BE2C (cell line): ENCODE measurements at regions not wholly inside any gene's neighbourhood (a gene's known extent, or its start where the extent isn't known, plus 50 kb on each side); places are given as distances from the start of the nearest gene placed in this dataset.

ENCODE experiments used
- DNase-seq: peaks from one replicate; pipeline ENCODE4 v3.0.0-alpha.2; 2020
- H3K27me3 ChIP-seq: fragments of 250-450 bp; sonication (Bioruptor Pico); 2 replicates; pipeline ENCODE4 v1.5.1; 2020; ENCODE audit warnings: mild to moderate bottlenecking
- H3K36me3 ChIP-seq: fragments of 250-450 bp; sonication (Bioruptor Pico); 2 replicates; pipeline ENCODE4 v1.5.1; 2020; ENCODE audit warnings: mild to moderate bottlenecking
- H3K4me1 ChIP-seq: fragments of 250-450 bp; sonication (Bioruptor Pico); 2 replicates; pipeline ENCODE4 v1.5.1; 2020
- H3K4me3 ChIP-seq: 2 replicates; pipeline ENCODE4 v1.5.1; 2011; ENCODE audit warnings: low read depth, low read length
- H3K9me3 ChIP-seq: fragments of 250-450 bp; sonication (Bioruptor Pico); 2 replicates; pipeline ENCODE4 v1.5.1; 2020
- TF ChIP-seq, protein P1 (sequence below): IDR thresholded peaks from 2 replicates; pipeline ENCODE4 v1.5.1; 2012; ENCODE audit warnings: mild to moderate bottlenecking, low read depth, low read length

- Histone ChIP-seq H3K4me1 (no peaks in the 10 kb centered on the region), H3K4me3 (no peak overlapping the region), H3K36me3 (no peaks in the 10 kb centered on the region), H3K27me3 (no peaks in the 10 kb centered on the region), H3K9me3 (no peaks in the 10 kb centered on the region)
- no peak for DNase-seq
- TF ChIP-seq, protein P1, sequence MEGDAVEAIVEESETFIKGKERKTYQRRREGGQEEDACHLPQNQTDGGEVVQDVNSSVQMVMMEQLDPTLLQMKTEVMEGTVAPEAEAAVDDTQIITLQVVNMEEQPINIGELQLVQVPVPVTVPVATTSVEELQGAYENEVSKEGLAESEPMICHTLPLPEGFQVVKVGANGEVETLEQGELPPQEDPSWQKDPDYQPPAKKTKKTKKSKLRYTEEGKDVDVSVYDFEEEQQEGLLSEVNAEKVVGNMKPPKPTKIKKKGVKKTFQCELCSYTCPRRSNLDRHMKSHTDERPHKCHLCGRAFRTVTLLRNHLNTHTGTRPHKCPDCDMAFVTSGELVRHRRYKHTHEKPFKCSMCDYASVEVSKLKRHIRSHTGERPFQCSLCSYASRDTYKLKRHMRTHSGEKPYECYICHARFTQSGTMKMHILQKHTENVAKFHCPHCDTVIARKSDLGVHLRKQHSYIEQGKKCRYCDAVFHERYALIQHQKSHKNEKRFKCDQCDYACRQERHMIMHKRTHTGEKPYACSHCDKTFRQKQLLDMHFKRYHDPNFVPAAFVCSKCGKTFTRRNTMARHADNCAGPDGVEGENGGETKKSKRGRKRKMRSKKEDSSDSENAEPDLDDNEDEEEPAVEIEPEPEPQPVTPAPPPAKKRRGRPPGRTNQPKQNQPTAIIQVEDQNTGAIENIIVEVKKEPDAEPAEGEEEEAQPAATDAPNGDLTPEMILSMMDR, result no peak
Measured at GRCh38 chr11:130997278-130997677, 81.0 kb upstream of the SNX19 start.

DNA sequence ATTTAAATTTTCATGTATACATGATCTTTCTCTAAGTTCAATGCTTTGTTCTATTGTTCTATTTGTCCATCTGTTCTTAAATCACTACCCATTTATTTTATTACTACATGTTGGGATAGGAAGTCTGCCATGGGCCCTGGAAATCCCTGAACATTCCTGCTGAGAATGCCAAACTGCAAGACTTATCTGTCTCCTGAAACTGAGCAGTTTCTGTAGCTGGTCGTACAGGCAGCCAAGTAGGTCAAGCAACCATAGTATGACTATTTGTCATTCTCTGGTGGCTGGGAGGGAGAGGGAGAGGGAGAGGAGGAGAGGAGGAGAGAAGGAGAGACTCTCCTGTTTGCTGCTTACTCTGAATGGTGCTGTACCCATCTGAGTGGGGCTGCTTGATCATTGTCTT lies 82.8 kb upstream of the SNX19 start:
- TF ChIP-seq, protein P1, result no peak

DNA sequence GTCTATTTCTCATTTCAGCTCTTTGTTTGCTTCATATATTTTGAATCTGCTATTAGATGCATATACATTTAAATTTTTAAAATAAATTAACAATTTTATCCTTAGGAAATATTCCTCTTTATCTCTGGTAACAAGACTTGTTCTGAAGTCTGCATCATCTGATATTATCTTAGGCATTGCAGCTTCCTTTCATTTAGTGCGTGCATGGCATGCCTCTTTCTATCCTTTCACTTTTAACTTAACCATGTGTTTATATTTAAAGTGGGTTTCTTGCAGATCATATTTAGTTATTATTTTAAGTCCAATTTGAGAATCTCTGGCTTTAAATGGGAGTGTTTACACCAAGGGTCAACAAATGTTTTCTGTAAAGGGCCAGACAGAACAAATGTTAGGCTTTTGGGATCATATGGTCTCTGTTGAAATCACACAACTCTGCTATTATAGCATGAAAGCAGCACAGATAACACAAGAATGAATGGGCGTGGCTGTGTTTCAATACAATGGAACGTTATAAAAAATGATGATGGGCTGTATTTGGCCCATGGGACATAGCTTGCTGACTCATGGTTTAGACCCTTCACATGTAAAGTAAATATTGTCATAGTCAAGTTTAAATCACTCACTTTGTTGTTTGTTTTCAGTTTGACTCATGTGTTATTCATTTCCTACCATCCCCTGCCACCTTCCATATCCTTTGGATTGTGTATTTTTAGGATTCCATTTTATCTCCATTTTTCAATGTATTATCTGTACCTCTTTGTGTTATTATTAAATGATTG lies 83.9 kb upstream of the SNX19 start:
- Histone ChIP-seq H3K36me3 (no peaks in the 10 kb centered on the region), H3K4me3 (no peak overlapping the region), H3K27me3 (no peaks in the 10 kb centered on the region), H3K4me1 (no peaks in the 10 kb centered on the region), H3K9me3 (no peaks in the 10 kb centered on the region)
- no peak for DNase-seq
- TF ChIP-seq, protein P1, result no peak

More for the DNA sequence above, 82.8 kb upstream of the SNX19 start:
- Histone ChIP-seq H3K4me1 (no peaks in the 10 kb centered on the region), H3K27me3 (no peaks in the 10 kb centered on the region), H3K9me3 (no peaks in the 10 kb centered on the region), H3K36me3 (no peaks in the 10 kb centered on the region), H3K4me3 (no peak overlapping the region)
- no peak for DNase-seq

DNA sequence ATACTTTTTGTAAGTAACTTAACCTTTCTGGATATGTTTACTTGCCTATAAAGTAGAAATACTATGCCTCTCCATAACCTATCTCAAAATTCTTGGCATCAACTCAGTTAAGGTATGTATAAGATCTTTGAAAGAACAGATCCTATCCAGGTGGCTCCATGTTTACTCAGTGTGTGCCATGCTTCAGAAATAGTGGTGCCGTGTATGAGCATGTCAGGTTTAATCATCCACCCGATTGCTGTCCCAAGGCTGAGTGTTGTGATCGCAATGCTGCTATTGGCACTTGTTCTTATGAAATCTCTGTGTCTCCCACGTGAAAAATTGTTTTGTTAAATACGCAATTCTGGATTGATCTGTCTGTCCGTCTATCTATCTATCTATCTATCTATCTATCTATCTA lies 85.9 kb upstream of the SNX19 start:
- Histone ChIP-seq H3K9me3 (no peaks in the 10 kb centered on the region), H3K4me3 (no peak overlapping the region), H3K27me3 (no peaks in the 10 kb centered on the region), H3K4me1 (no peaks in the 10 kb centered on the region), H3K36me3 (no peaks in the 10 kb centered on the region)
- no peak for DNase-seq
- TF ChIP-seq, protein P1, result no peak

GRCh38 chr11:131005829-131006228 lies 89.5 kb upstream of the SNX19 start:
- no peaks in the 10 kb centered on the region for H3K9me3 ChIP-seq
- H3K27me3 ChIP-seq, result no peaks in the 10 kb centered on the region
- TF ChIP-seq, protein P1, result no peak
- no peaks in the 10 kb centered on the region for H3K36me3 ChIP-seq
- no peak overlapping the region for H3K4me3 ChIP-seq
- H3K4me1 ChIP-seq, result no peaks in the 10 kb centered on the region
- DNase-seq, result no peak

GRCh38 chr11:131025020-131025419 lies 108.7 kb upstream of the SNX19 start:
- Histone ChIP-seq H3K4me1 (no peaks in the 10 kb centered on the region), H3K36me3 (no peaks in the 10 kb centered on the region), H3K4me3 (no peak overlapping the region), H3K9me3 (no peaks in the 10 kb centered on the region; the same call in 1 of the 2 replicates), H3K27me3 (no peaks in the 10 kb centered on the region)
- DNase-seq, result no peak
- TF ChIP-seq, protein P1, result no peak
